IMR-90 (cell line): ENCODE measurements at regions not wholly inside any gene's neighbourhood (a gene's known extent, or its start where the extent isn't known, plus 50 kb on each side); places are given as distances from the start of the nearest gene placed in this dataset.

Experiments
- MAZ ChIP-seq: IDR thresholded peaks from 2 replicates; pipeline ENCODE4 v1.6.1; 2012; ENCODE audit warnings: low read depth, mild to moderate bottlenecking, low read length, improper control_type of control experiment, moderate library complexity, borderline replicate concordance
- TF ChIP-seq, protein P1 (sequence below): conservative IDR thresholded peaks from 2 replicates; pipeline ENCODE4 v1.5.1; 2012; ENCODE audit warnings: mild to moderate bottlenecking, low read depth, low read length, improper control_type of control experiment
- TF ChIP-seq, protein P2 (sequence below): fragments of 150-350 bp; IDR thresholded peaks from 2 replicates; pipeline ENCODE4 v1.6.1; 2016; ENCODE audit warnings: low read depth, mild to moderate bottlenecking, low read length, moderate library complexity, borderline replicate concordance

- no peak for TF ChIP-seq MAZ
- TF ChIP-seq, protein P1, sequence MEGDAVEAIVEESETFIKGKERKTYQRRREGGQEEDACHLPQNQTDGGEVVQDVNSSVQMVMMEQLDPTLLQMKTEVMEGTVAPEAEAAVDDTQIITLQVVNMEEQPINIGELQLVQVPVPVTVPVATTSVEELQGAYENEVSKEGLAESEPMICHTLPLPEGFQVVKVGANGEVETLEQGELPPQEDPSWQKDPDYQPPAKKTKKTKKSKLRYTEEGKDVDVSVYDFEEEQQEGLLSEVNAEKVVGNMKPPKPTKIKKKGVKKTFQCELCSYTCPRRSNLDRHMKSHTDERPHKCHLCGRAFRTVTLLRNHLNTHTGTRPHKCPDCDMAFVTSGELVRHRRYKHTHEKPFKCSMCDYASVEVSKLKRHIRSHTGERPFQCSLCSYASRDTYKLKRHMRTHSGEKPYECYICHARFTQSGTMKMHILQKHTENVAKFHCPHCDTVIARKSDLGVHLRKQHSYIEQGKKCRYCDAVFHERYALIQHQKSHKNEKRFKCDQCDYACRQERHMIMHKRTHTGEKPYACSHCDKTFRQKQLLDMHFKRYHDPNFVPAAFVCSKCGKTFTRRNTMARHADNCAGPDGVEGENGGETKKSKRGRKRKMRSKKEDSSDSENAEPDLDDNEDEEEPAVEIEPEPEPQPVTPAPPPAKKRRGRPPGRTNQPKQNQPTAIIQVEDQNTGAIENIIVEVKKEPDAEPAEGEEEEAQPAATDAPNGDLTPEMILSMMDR: no peak
- TF ChIP-seq, protein P2, sequence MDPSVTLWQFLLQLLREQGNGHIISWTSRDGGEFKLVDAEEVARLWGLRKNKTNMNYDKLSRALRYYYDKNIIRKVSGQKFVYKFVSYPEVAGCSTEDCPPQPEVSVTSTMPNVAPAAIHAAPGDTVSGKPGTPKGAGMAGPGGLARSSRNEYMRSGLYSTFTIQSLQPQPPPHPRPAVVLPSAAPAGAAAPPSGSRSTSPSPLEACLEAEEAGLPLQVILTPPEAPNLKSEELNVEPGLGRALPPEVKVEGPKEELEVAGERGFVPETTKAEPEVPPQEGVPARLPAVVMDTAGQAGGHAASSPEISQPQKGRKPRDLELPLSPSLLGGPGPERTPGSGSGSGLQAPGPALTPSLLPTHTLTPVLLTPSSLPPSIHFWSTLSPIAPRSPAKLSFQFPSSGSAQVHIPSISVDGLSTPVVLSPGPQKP: no peak
Observed at GRCh38 chr5:53386341-53386740, 94.1 kb upstream of the FST start.
